RPMI8226 (cell line): ENCODE measurements at regions not wholly inside any gene's neighbourhood (a gene's known extent, or its start where the extent isn't known, plus 50 kb on each side); places are given as distances from the start of the nearest gene placed in this dataset.
"Not testable (repeated sequence)": the region's sequence is repeated elsewhere in the genome, so short reads cannot be mapped to it uniquely, and the experiment has no call there.

Experiments used
- DNase-seq: peaks from one replicate; pipeline ENCODE4 v3.0.0-alpha.2; 2015

GRCh38 chr6:164043656-164044055 is 629.1 kb downstream of the QKI start:
- DNase-seq = not testable (repeated sequence)

- no peak for DNase-seq
Observed at GRCh38 chr6:164042212-164042611, 627.7 kb downstream of the QKI start.

GRCh38 chr6:164040994-164041393 is 626.5 kb downstream of the QKI start:
- no peak for DNase-seq

GRCh38 chr6:164039954-164040375 is 625.4 kb downstream of the QKI start:
- peak; percentile 93 for DNase-seq

GRCh38 chr6:164037171-164037870 is 622.8 kb downstream of the QKI start:
- DNase-seq = no peak

- DNase-seq = no peak
Observed at GRCh38 chr6:164035900-164036485, 621.5 kb downstream of the QKI start.

GRCh38 chr6:164034602-164035140 is 620.2 kb downstream of the QKI start:
- no peak for DNase-seq

GRCh38 chr6:164025180-164025579 is 610.7 kb downstream of the QKI start:
- DNase-seq = no peak

GRCh38 chr6:164023535-164023934 is 609.0 kb downstream of the QKI start:
- no peak for DNase-seq

GRCh38 chr6:164022632-164023031 is 608.1 kb downstream of the QKI start:
- no peak for DNase-seq

GRCh38 chr6:164021589-164022250 is 607.2 kb downstream of the QKI start:
- peak; percentile 9 for DNase-seq

GRCh38 chr6:164020142-164020541 is 605.6 kb downstream of the QKI start:
- DNase-seq = no peak

- DNase-seq = no peak
Observed at GRCh38 chr6:164018133-164018532, 603.6 kb downstream of the QKI start.

GRCh38 chr6:164016056-164016455 is 601.5 kb downstream of the QKI start:
- DNase-seq = no peak

GRCh38 chr6:164015088-164015484 is 600.6 kb downstream of the QKI start:
- no peak for DNase-seq

- no peak for DNase-seq
Observed at GRCh38 chr6:164014346-164015087, 600.0 kb downstream of the QKI start.

GRCh38 chr6:164013480-164014208 is 599.1 kb downstream of the QKI start:
- no peak for DNase-seq

GRCh38 chr6:164011321-164011720 is 596.8 kb downstream of the QKI start:
- DNase-seq = no peak

GRCh38 chr6:164010441-164011103 is 596.1 kb downstream of the QKI start:
- DNase-seq = no peak

GRCh38 chr6:164008902-164009301 is 594.4 kb downstream of the QKI start:
- no peak for DNase-seq

GRCh38 chr6:164007881-164008280 is 593.4 kb downstream of the QKI start:
- no peak for DNase-seq

GRCh38 chr6:164006459-164006858 is 591.9 kb downstream of the QKI start:
- no peak for DNase-seq
